Osteoblast (primary cell): ENCODE measurements at regions not wholly inside any gene's neighbourhood (a gene's known extent, or its start where the extent isn't known, plus 50 kb on each side); places are given as distances from the start of the nearest gene placed in this dataset.
"Not testable (repeated sequence)": the region's sequence is repeated elsewhere in the genome, so short reads cannot be mapped to it uniquely, and the experiment has no call there.

Source experiments
- DNase-seq: peaks from one replicate; pipeline ENCODE4 v3.0.0; 2011; ENCODE audit warnings: low spot score, mixed read lengths; ENCODE audit not compliant: insufficient read length; ENCODE audit errors: missing footprints
- H2AFZ ChIP-seq: 2 replicates; pipeline ENCODE4 v1.6.0; 2011; ENCODE audit warnings: mild to moderate bottlenecking, low read length
- H3K27ac ChIP-seq: 2 replicates; pipeline ENCODE4 v1.5.1; 2011; ENCODE audit warnings: mild to moderate bottlenecking, low read depth, low read length, moderate library complexity
- H3K27me3 ChIP-seq: 2 replicates; pipeline ENCODE4 v1.6.0; 2012; ENCODE audit warnings: mild to moderate bottlenecking, control low read depth, inconsistent platforms, low read length, moderate library complexity; ENCODE audit not compliant: insufficient read depth
- H3K36me3 ChIP-seq: 2 replicates; pipeline ENCODE4 v1.5.1; 2011; ENCODE audit warnings: mild to moderate bottlenecking, low read length, control low read depth, moderate library complexity; ENCODE audit not compliant: insufficient read depth
- H3K4me1 ChIP-seq: 2 replicates; pipeline ENCODE4 v1.5.1; 2011; ENCODE audit warnings: mild to moderate bottlenecking, low read length, control low read depth, moderate library complexity; ENCODE audit not compliant: insufficient read depth
- H3K4me2 ChIP-seq: 2 replicates; pipeline ENCODE4 v1.6.0; 2011; ENCODE audit warnings: mild to moderate bottlenecking, low read length; ENCODE audit not compliant: insufficient read depth
- H3K4me3 ChIP-seq: fragments of 200-600 bp; sonication (generic); 3 replicates; pipeline ENCODE4 v1.5.1; 2012; ENCODE audit warnings: mild to moderate bottlenecking, low read length, inconsistent platforms; ENCODE audit not compliant: insufficient read depth
- H3K79me2 ChIP-seq: 2 replicates; pipeline ENCODE4 v1.6.0; 2012; ENCODE audit warnings: mild to moderate bottlenecking, low read length, control low read depth, inconsistent platforms; ENCODE audit not compliant: insufficient read depth
- H3K9me3 ChIP-seq: 2 replicates; pipeline ENCODE4 v1.5.1; 2011; ENCODE audit warnings: low read depth, low read length, control low read depth
- H4K20me1 ChIP-seq: 2 replicates; pipeline ENCODE4 v1.6.0; 2012; ENCODE audit warnings: mild to moderate bottlenecking, low read length, control low read depth; ENCODE audit not compliant: insufficient read depth
- CTCF ChIP-seq: IDR thresholded peaks from 2 replicates; pipeline ENCODE4 v1.5.1; 2011; ENCODE audit warnings: mild to moderate bottlenecking, low read depth, low read length, moderate library complexity; ENCODE audit errors: extremely low read depth

- Histone ChIP-seq H3K4me1 (peaks cover 13% of the 10 kb centered on the region), H2AFZ (no peak overlapping the region), H3K9me3 (no peaks in the 10 kb centered on the region), H4K20me1 (no peaks in the 10 kb centered on the region), H3K4me3 (no peak overlapping the region), H3K27me3 (peaks cover 4% of the 10 kb centered on the region), H3K36me3 (no peaks in the 10 kb centered on the region), H3K27ac (no peak overlapping the region), H3K4me2 (no peak overlapping the region), H3K79me2 (no peaks in the 10 kb centered on the region)
- no peak for TF ChIP-seq CTCF
- peak; percentile 83 for DNase-seq
Measured at GRCh38 chr1:94658221-94658620, 116.7 kb upstream of the F3 start.

- not testable (repeated sequence) for H3K36me3 ChIP-seq, H3K79me2 ChIP-seq, H4K20me1 ChIP-seq, H3K27ac ChIP-seq, H3K9me3 ChIP-seq, DNase-seq, H3K4me3 ChIP-seq, H3K4me2 ChIP-seq, H2AFZ ChIP-seq, H3K27me3 ChIP-seq
- peaks cover 13% of the 10 kb centered on the region for H3K4me1 ChIP-seq
Measured at GRCh38 chr1:94657776-94658175, 116.2 kb upstream of the F3 start.

- Histone ChIP-seq H3K4me3 (no peak overlapping the region), H3K9me3 (no peaks in the 10 kb centered on the region), H3K27ac (no peak overlapping the region), H3K79me2 (no peaks in the 10 kb centered on the region), H3K4me2 (no peak overlapping the region), H4K20me1 (no peaks in the 10 kb centered on the region), H3K4me1 (peaks cover 13% of the 10 kb centered on the region), H2AFZ (no peak overlapping the region), H3K36me3 (no peaks in the 10 kb centered on the region), H3K27me3 (peaks cover 5% of the 10 kb centered on the region)
- DNase-seq, result no peak
- TF ChIP-seq CTCF, result no peak
Measured at GRCh38 chr1:94656967-94657366, 115.4 kb upstream of the F3 start.

- Histone ChIP-seq H3K79me2 (no peaks in the 10 kb centered on the region), H3K4me3 (no peak overlapping the region), H3K9me3 (no peaks in the 10 kb centered on the region), H3K4me2 (no peak overlapping the region), H3K27ac (no peak overlapping the region), H3K27me3 (peaks cover 7% of the 10 kb centered on the region), H4K20me1 (no peaks in the 10 kb centered on the region), H3K4me1 (peaks cover 9% of the 10 kb centered on the region), H3K36me3 (no peaks in the 10 kb centered on the region), H2AFZ (no peak overlapping the region)
- TF ChIP-seq CTCF, result no peak
- DNase-seq, result no peak
Measured at GRCh38 chr1:94654919-94655318, 113.4 kb upstream of the F3 start.
